Ovary (tissue), 7 donors: ENCODE measurements at regions not wholly inside any gene's neighbourhood (a gene's known extent, or its start where the extent isn't known, plus 50 kb on each side); places are given as distances from the start of the nearest gene placed in this dataset.

Experiments
- DNase-seq, 5 donors: peaks; one replicate each; pipeline ENCODE4 v3.0.0-alpha.2; 2019 to 2020
- H3K27ac ChIP-seq, 2 donors: fragments of 200-600 bp; one replicate each; pipeline versions ENCODE4 v1.5.1 to v1.8.0; 2019 to 2022
- H3K27me3 ChIP-seq: fragments of 200-600 bp; one replicate; pipeline ENCODE4 v1.8.0; 2022
- H3K36me3 ChIP-seq: fragments of 200-600 bp; sonication (generic); one replicate; pipeline ENCODE4 v1.5.1; 2019
- H3K4me1 ChIP-seq: one replicate; pipeline ENCODE4 v1.8.1; 2013; ENCODE audit warnings: mild to moderate bottlenecking, moderate library complexity; ENCODE audit not compliant: insufficient read depth
- H3K4me3 ChIP-seq: fragments of 200-600 bp; sonication (generic); one replicate; pipeline ENCODE4 v1.5.1; 2017
- H3K9me3 ChIP-seq, 2 donors: fragments of 200-600 bp in 1 of 2; sonication (generic) in 1 of 2; one replicate each; pipeline versions ENCODE4 v1.5.1 to v1.8.1; 2013 to 2019; ENCODE audit warnings: mild to moderate bottlenecking in 1 of 2, moderate library complexity in 1 of 2
- CTCF ChIP-seq, 3 donors: fragments of 450-650 bp in 2 of 3; fragments of 200-600 bp in 1 of 3; IDR thresholded peaks; one replicate each; pipeline versions ENCODE4 v1.5.1 to v1.8.0; 2016 to 2022; ENCODE audit warnings: antibody characterized with exemption in 3 of 3, mild to moderate bottlenecking in 1 of 3
- EP300 ChIP-seq: sonication (generic); formaldehyde crosslinking; IDR thresholded peaks from one replicate; pipeline ENCODE4 v1.6.1; 2017; ENCODE audit warnings: antibody characterized with exemption
- POLR2A ChIP-seq: fragments of 450-650 bp; IDR thresholded peaks from one replicate; pipeline ENCODE4 v1.6.1; 2017; ENCODE audit warnings: antibody characterized with exemption, mild to moderate bottlenecking, moderate library complexity
- WGBS, 3 donors: extraction: QIAGEN DNeasy Blood & Tissue Kit in 1 of 3; methylation state at CpG; one replicate each; pipeline versions ENCODE4 v1.1.5 to v1.1.7; 2013 to 2017; 5-methylcytosine and 5-hydroxymethylcytosine counted together
- intact Hi-C, 4 donors: fragments of 100-400 bp; cut with DNase I; formaldehyde crosslinking; loops; one replicate each; pipeline versions ENCODE4 v1.11.0 to v1.15.1; 2022 to 2023
- donor health status: DM: no; HTN: no; CAD: no; lungs with moderate emphysema.
- donor health status: DM: no; HTN: no; CAD: no.
- donor health status: Bipolar disorder and iron deficiency.
- donor health status: DM: no; HTN: no; CAD: no.
- donor health status: DM: yes; HTN: yes; CAD: no.

- 41 to 48% (median 46%) methylated on average over 4 of the region's 4 CpGs for WGBS, 3 donors
Measured at GRCh38 chr4:116010923-116011322, 897.5 kb upstream of the NDST4 start.

DNA sequence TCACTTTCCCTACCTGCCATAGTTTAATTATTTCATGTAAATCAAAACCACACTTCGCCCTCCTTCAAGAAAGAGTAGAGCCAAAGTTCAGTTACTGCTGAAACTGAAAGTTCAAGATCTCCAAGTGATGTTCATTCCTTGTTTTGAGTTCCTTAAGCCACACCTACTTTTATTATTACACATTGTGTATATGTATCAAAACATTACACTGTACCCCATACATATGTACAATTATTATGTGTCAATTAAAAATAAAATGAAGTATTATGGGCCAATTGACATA lies 892.3 kb upstream of the NDST4 start:
- no peaks in the 10 kb centered on the region for H3K27me3 ChIP-seq
- no peaks in the 10 kb centered on the region for H3K4me1 ChIP-seq
- DNase-seq: no peak
- H3K27ac ChIP-seq: no peak overlapping the region
- no peaks in the 10 kb centered on the region for H3K9me3 ChIP-seq
- no peak overlapping the region for H3K4me3 ChIP-seq
- WGBS, 3 donors: 83 to 87% (median 84%) methylated on average over 1 of the region's 1 CpG
- TF ChIP-seq CTCF (IDR thresholded peaks at IDR 0.05) (no peak), POLR2A (no peak), EP300 (no peak)
- no peaks in the 10 kb centered on the region for H3K36me3 ChIP-seq
- intact Hi-C loops: no loop called here

More at GRCh38 chr4:116010923-116011322, 897.5 kb upstream of the NDST4 start:
- Histone ChIP-seq H3K9me3 (no peaks in the 10 kb centered on the region), H3K36me3 (no peaks in the 10 kb centered on the region), H3K4me1 (no peaks in the 10 kb centered on the region), H3K4me3 (no peak overlapping the region), H3K27ac (no peak overlapping the region), H3K27me3 (no peaks in the 10 kb centered on the region)
- TF ChIP-seq CTCF (IDR thresholded peaks at IDR 0.05) (no peak), EP300 (no peak), POLR2A (no peak)
- intact Hi-C loops: no loop called here
- DNase-seq: no peak

GRCh38 chr4:116005037-116005805 lies 891.8 kb upstream of the NDST4 start:
- Histone ChIP-seq H3K4me3 (no peak overlapping the region), H3K27ac (no peak overlapping the region), H3K4me1 (no peaks in the 10 kb centered on the region), H3K36me3 (no peaks in the 10 kb centered on the region), H3K27me3 (no peaks in the 10 kb centered on the region), H3K9me3 (no peaks in the 10 kb centered on the region)
- 69 to 81% (median 71%) methylated on average over 3 of the region's 3 CpGs for WGBS, 3 donors
- no peak for DNase-seq
- no peak for TF ChIP-seq POLR2A
- TF ChIP-seq CTCF (IDR thresholded peaks at IDR 0.05): no peak
- no peak for TF ChIP-seq EP300
- intact Hi-C loops: no loop called here

- 89 to 94% (median 93%) methylated on average over 4 of the region's 4 CpGs for WGBS, 3 donors
- Histone ChIP-seq H3K27ac (no peak overlapping the region), H3K4me1 (no peaks in the 10 kb centered on the region), H3K27me3 (no peaks in the 10 kb centered on the region), H3K4me3 (no peak overlapping the region), H3K9me3 (no peaks in the 10 kb centered on the region), H3K36me3 (no peaks in the 10 kb centered on the region)
- TF ChIP-seq CTCF (IDR thresholded peaks at IDR 0.05) (no peak), EP300 (no peak), POLR2A (no peak)
- DNase-seq: no peak
- intact Hi-C loops: no loop called here
Measured at GRCh38 chr4:116001291-116001690, 887.9 kb upstream of the NDST4 start.
